C4-2B (cell line): ENCODE measurements at regions not wholly inside any gene's neighbourhood (a gene's known extent, or its start where the extent isn't known, plus 50 kb on each side); places are given as distances from the start of the nearest gene placed in this dataset.

ENCODE experiments used
- CTCF ChIP-seq: fragments of 450-650 bp; conservative IDR thresholded peaks from 2 replicates; pipeline ENCODE4 v1.5.1; 2017; ENCODE audit warnings: mild to moderate bottlenecking
- ZFX ChIP-seq: fragments of 450-650 bp; IDR thresholded peaks from 2 replicates; pipeline ENCODE4 v1.6.1; 2017

GRCh38 chr6:150759483-150759882, 106.0 kb upstream of the MTHFD1L start:
- no peak for TF ChIP-seq ZFX
- TF ChIP-seq CTCF: no peak
